ENCODE measurements at regions not wholly inside any gene's neighbourhood (a gene's known extent, or its start where the extent isn't known, plus 50 kb on each side); places are given as distances from the start of the nearest gene placed in this dataset.

DNA sequence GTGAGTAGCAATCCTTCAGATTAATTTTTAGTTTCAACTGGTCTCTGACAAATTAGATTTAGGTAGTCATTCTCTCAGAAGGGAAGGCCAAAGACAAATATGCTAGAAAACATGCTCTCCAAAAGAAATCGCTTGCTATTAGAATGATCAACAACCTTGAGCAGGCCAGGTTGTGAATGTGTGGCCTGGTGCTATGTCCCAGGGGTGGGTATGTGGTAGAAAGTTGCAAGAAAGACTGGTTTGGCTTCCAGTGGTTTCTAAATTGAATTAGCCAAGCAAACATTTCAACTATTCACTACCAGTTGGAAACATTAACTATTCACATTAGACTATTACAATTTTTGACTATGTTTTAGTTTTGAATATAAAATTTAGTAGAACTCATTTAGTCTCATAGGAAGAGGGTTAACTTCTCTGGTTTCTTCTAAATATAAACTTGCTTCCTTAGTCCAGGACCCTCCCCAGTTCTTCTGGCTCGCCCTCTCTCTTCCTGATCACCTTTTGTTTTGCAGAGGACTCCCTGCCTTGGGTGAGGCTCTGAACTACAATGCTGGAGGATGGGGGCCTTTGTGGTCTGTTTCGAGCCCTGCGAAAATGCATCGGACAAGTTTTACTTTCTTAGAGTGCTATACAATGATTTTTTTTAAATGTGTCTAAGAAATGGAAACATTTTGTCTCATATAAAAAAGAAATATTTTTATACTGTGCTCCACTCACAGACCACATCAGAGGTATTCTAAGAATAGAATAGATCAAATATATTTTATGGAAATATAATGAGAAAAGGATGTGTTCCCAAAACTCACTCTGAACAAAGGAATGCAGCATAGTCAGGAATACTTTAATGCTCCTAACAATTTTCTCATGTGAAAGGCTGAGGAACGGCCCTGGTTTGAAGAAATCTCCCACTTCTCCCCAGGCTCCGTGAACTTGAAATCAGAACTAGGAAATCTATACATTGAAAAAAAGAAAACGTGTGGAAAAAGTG is 375.0 kb upstream of the ZEB2 start:
- DNase-seq (ENCODE audit: low spot score), result no peak

DNA sequence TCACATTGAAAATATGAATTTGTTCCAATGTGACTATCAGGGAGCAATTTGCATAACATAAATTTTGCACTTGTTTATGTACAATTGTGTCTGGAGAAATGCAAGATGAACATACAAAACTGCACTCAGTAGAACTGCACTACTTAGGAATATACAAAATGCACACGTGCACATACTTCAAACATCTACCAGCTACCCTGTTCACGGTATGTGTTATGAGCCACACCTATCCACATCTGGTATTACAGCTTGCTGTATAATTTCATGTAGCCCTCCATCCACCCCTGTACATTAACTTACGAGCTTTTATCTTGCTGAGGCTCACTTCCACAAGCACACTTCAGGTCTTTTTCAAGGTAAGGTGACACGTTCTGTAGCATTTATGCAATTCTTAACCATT is 373.5 kb upstream of the ZEB2 start:
- no peak for DNase-seq (ENCODE audit: low spot score)

DNA sequence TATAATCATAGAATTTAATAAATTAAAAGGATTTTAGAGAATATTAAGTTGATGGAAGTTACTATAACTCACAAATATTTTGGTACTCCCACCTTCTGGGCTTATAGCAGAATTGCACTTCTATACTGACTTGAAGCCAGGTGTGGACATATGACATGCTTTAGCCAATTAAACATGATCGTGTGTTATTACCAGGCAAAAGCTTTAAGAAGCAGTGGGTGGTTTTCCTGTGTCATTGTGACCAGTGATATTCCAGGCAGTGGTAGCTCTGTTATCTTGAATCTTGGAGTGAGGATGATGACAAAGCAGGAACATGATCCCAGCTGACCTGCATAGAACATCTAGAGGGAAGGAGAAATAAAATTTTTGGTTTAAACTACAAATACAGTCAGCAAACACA is 370.9 kb upstream of the ZEB2 start:
- DNase-seq (ENCODE audit: low spot score), result no peak

DNA sequence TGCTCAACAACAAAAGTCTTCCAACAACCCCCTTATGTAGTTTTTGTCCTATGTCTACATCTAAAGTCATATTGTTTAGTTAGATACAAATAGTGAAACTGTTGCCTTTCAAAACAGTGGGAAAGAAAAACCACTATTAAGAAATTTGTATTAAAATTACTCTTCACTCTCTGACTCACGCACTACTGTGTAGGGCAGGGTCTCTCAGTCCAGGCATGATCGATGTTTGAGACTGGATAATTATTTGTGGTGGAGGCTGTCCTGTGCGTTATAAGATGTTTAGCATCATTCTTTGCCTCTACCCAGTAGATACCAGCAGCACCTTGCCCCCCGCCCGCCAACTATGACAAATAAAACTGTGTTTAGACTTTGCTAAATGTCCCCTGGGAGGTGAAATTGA is 369.4 kb upstream of the ZEB2 start:
- DNase-seq (ENCODE audit: low spot score), result no peak

DNA sequence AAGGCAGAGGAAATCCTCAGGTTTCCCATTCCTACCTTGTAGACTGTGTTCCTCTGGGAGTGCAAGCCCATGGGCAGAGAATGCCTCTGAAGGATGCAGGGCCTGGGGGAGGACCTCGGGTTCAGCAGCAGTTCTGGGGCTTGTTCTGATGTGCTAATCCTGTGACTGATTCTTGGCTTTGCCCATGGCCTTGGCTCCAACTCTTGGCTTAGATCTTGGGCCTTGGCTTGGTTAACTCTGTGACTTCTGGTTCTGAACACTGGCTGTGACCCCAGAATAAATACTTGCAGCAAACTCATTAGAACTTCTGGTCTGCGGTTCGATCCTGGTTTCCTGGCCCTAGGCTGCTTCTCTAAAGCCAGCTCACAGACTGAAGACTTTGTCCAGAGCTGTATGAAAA is 366.9 kb upstream of the ZEB2 start:
- peak; percentile 66 for DNase-seq (ENCODE audit: low spot score)

DNA sequence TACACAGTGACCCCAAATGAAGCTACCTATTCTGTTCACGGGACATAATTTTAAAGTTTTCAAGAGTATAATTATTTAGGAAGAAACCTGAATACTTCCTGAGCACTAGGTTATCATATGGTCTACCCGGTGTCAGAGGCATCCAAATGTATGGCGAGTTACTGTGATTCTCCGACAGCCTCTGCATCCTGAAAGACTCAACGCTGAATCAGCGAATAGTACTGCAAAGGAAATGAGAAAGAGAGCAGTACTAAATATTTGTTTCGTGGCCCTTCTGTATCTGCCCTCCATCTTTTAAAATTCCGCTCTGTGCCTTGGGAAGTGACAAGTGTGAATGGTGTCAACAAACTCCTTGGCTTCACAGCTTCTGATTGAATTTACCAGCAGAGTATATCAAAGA is 358.0 kb upstream of the ZEB2 start:
- no peak for DNase-seq (ENCODE audit: low spot score)

DNA sequence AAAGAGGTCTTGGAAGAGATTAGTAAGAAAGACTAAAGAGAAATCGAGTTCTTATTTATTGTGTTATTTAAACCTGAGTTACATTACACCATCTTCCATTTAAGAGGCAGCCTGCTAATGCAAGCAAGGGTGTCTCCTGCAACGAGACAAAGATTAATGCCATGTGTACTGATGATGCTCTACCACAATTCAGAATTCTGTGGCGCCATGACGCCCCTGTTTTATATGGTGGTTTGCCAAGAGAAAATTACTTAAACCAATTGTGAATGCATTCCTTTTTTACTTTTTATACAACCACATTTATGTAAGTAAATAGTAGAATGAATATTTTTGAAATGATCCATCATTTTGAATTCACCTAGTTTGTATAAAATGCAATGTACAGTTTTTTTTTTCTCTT is 356.1 kb upstream of the ZEB2 start:
- no peak for DNase-seq (ENCODE audit: low spot score)

DNA sequence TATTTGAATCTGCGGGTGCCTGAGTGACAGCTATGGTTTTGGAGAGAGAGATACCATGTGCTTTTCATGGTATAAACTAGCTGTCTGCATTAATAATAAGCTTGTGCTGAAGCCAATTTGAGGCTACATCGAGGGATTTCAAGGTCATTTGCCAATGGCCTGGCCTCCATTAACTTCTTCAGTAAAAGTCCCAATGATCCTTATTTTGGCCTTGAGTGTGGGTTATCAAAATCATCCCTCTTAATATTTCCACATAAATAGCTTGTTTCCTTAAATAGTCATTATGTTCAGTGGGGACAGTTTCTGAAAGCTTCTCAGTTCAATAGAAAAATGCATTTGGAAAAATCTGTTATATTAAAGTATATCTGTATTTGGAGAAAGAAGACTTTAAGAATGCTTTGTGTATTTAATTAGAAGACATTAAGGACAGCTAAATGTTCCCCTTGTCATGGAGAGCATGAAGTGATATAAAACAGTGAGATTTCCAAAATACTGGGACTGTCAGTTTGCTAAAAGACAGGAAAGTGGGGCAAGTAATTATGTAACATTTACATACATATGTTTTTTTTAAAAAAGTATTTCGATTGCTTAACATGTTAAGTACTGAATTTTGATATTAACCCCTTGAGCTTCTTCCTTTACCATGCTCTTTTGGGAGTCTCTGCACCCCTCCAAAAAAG is 355.5 kb upstream of the ZEB2 start:
- DNase-seq (ENCODE audit: low spot score), result no peak

DNA sequence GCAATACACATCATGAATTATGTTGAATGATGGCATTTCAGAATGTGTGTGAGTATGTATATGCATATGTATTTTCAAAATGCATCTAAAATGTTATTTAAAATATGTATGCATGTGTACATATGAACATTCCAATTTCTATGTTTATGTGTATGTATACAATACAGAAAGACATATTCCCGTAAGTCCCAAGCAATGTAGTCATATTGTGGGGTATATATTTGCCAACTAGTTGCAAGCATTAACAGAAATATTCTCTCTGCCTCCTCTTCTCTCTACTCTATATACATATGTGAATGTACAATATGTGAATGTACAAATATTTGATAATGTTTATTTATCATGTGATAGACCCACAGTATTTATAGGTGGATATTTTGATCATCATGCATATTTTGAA is 345.8 kb upstream of the ZEB2 start:
- no peak for DNase-seq (ENCODE audit: low spot score)

DNA sequence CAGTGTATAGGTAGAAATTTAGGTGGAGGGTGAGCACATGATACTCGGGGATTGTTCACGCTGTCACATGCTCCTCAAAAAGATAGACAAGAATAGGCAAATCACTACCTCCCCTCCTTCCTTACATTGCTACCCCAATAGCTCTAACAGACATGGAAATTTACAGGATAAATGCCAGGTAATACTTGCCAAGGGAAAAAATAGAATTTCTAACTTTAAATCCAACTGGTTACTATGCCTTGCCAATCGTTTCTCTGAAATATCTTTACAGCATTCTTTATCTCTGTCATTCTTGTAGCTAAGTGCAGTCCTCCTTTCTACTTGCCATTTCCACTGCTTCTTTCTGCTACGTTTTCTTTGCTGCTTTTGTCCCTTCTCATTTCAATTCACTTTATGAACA is 339.8 kb upstream of the ZEB2 start:
- DNase-seq (ENCODE audit: low spot score), result no peak

DNA sequence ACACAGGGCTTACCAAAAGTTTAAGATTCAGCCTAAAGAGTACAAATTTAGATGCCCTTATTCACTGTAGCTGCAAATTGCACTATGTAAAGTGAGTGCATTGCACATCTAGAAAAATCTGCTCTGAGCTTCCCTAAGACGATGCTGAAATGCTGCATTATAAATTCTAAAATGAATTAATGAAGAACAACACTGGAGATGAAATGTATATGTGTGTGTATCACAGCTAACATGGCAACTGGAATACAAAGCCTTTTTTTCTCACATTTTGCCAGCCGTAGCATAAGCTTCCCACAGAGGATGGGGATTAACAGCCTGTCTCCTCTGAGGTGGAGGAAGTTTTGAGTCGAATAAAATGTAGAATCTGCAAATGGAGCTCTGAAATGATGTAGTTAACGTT is 338.3 kb upstream of the ZEB2 start:
- DNase-seq (ENCODE audit: low spot score), result no peak

DNA sequence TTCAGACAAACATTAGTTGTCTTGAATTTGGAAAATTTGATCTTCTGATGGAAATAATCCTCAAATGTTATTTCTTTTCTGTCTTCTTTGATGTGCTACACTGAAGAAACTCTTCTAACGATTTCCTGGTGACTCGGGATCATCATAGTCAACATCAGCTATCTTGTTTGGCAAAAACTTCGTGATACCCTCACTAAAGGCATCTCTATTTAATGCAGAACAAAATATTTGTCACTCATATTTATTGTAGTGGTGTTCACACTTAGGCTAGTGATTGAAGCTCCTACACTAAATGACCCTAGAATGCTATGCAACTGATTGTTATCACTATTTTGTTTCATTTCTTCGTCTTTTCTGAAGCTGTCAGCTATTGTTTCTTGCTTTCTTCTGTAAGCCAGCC is 334.7 kb upstream of the ZEB2 start:
- DNase-seq (ENCODE audit: low spot score), result no peak

DNA sequence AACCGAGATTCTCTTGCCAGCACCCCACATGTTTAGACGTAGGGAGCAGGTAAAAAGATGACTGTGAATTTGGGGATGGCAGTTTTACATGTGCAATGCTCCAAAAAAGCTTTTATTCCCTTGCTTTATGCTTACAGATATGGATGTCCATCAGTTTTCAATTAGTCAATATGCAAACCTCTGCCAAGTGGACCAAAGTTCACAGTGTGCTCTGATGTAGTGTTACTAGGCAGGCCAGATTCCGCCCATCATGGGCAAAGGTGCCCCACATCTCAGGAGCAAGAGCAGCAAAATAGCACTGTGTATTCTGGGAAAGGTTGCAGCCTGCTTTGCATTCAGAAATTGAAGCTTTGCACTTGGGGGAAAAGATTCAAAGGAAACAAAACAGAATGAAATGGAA is 329.7 kb upstream of the ZEB2 start:
- DNase-seq (ENCODE audit: low spot score), result no peak

DNA sequence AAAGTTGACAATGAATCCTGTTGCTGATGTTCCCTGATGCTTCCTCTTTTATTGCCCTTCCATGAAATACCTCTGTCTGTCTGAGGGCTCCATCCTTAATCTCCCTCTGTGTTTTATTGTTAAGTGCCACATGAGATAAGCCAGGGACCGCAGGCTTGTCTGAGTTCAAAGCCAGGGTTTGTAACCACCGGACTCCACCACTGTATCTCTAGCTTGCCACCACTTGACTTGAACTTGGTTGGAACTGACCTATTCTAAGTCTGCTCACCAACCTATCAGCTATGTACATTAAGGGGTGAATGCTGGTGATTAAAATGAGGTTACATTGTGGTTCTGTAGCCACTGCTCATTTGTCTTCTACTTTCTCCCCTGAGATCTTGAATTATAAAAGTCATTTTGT is 328.5 kb upstream of the ZEB2 start:
- no peak for DNase-seq (ENCODE audit: low spot score)

DNA sequence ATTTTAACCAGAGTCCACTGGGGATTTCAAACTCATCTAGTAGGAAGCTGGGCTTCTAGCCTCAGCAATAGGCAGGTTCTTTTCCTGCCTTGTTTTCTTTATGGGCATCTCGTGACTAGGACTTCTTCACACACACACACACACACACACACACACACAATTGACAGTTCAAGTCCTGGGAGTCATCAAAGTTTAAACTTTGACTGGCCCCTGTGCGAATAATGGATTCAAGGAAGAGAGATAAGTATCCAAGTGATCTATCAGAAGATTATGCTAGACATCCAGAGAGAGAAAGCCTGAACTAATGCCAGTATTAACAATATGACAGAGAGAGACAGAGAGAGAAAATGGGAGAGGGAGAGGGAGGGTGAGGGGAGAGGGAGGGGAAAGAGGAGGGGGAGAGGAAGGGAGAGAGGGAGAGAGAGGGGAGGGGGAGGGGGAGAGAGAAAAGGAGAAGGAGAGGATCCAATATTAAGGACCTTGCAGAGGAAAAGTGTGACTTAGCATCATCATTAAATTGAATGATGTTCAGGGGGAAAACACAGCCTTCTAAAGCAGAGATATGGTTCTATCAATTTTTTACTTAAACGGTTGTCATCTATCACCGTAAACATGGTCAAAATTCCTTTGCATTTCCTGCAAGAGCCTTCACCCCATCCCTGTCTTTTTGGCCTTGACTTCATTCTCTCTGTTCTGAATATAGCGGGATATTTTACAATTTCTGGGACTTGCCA is 327.6 kb upstream of the ZEB2 start:
- DNase-seq (ENCODE audit: low spot score), result no peak

DNA sequence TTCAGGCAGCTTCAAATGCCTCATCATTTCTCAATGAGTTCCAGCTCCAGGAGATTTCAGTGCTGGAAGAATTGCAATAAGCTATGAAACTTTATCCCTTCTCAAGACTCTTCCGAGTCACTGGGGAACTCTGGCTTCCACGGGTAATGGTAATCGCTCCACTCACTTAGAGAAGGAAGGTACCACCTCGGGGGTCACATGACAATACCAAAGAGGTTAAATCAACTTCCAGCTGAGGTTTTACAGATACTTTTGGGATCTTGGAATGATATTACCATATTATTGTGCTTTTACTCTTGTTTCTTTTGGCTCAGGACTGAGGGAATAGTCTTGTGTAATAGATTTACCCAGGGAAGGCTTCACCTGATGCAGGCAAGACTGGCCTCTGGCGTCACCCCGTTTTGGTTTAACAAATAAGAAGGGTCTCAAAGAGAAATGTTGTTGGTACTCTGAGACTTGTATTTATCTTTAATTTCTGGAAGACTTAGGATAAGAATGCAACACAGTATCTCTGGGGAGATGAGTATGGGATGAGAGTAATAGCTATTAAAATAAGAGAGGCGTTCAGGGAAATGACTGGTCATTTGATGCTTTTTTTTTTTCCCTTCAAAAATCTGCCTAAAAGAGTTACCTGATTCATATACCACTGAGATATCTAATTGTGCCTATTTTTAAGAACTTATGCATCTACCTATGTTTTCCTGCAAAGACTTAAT is 316.9 kb upstream of the ZEB2 start:
- no peak for DNase-seq (ENCODE audit: low spot score)

DNA sequence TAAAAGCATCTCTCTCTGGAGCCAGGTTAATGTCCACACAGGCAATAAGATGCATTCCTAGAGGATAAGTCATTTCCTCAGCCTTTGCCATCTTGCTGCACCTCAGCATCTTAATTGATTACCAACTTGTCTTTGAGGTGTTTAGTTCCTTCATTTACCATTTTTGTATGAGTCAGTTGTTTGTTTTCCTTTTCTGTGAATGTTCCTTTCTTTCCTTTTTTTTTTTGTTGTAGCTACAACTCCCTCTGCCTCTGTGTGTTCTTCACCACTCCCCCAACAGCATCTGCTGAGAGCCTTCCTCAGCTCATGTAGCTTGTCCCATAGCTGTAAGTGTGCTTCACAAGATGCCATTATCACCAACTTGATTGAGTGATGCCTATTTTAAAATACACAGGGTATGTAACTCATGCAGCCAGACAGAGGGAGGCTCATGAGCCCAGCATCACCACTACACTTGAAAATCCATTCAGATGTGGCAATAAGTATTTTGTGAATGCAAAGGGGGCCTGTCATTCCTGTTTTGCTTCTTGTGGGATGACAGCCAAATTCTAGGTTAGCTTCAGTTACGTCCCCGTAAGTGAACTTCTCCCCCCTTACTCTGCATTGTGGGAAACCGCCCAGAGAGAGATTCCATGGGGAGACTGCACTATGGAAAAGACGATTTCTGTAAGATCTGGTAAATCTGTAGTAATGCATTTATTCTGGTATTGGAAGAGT is 315.9 kb upstream of the ZEB2 start:
- DNase-seq (ENCODE audit: low spot score), result no peak

DNA sequence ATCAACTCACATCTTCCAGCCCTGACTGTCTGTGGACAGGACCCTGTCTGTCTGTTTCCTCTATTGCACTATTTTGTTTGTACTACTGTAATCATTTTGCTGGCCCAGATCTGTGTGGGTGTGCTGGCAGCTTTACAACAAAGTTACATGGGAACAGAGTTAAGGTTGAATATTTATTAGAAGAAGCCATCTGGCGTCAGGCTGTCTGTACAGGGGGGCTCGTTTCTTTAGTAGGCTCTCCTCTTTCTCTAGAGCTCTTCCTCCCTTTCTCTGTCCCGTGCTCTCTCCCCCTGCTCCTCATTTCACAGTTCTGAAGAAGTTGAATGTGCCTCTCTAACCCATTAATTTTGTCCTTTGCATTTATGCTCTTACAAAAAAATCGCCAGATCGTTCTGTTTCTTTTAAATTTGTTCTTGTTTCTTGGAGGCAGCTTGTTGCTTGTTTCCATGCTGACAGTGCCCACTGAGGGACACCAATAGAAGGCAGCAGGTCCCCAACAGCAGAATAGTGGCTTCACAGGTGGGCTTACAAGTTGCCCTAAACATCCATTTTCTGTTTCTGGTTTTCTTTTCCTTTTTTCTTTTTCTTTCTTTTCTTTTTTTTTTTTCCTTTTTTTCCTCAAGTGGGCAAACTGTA is 315.2 kb upstream of the ZEB2 start:
- peak; percentile 73 for DNase-seq (ENCODE audit: low spot score)

DNA sequence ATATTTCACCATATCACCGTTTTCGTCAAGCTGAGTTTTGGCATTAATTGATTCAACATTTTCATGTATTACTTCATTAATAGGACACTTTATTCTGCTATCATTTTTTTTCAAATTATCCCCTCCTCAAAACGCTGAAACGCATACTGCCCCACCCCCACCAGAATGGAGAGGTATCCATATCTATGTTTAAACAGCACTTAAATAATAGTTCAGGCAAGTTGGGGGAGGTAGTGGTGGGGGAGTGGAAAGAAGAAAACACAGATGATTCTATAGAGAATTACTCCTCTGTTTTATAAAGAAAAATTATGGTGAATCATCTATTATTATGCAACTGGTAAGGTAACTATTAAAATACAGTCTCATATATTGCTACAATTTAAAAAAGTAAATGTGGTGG is 314.4 kb upstream of the ZEB2 start:
- DNase-seq (ENCODE audit: low spot score), result no peak

DNA sequence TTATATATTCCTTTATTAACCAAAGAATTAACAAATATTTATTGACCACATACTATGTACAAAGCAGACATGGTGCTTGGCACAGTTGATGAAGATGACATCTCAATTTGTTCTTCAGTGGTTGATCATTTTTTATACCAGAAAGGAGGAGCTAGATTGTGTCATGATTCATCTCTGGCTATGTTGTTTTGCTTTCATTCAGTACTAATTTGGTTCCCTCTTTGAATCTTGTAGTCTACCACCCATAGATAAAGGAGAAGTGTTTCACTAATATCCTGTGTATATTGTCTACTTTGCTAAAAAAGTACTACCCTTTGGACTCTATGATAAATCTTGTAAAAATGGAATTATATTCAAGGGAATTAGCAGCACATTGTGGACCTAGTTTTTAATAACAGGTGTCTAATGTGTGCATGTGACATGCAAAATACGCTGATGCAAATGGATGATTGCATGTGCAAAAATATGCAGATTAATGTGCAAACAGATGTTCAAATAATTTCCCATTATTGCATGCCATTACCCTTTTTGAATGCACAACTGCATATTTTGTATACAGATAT is 313.2 kb upstream of the ZEB2 start:
- no peak for DNase-seq (ENCODE audit: low spot score)

DNA sequence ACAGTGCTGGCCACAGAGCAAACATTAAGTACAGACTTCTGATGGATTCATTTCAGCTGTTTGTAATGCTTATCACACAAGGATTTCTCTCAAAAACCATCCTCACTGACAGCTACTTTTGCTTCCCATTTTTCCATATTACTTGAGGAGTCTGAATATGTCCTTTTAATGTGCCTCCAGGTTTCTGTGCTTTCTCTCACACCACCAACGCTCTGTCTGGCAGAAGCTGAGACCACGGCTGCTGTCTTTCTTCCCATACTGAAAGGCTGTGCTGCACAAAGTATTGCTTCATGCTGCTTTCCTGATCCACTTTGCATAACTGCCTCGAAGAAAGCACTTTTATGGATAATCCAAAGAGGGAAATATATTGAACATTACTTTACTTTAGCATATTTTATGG is 312.1 kb upstream of the ZEB2 start:
- no peak for DNase-seq (ENCODE audit: low spot score)
